H1 (cell line): ENCODE measurements at regions not wholly inside any gene's neighbourhood (a gene's known extent, or its start where the extent isn't known, plus 50 kb on each side); places are given as distances from the start of the nearest gene placed in this dataset.

Experiments used
- CTCF ChIA-PET: fragments of 300-600 bp; sonication (Branson Sonifier 250); formaldehyde crosslinking; loops from one replicate; lab custom pipeline; 2021; ENCODE audit not compliant: partially characterized antibody; lab: Charles Lee
- POLR2A ChIA-PET: fragments of 300-600 bp; sonication (Branson Sonifier 250); formaldehyde crosslinking; loops from one replicate; lab custom pipeline; 2021; ENCODE audit warnings: inconsistent platforms; ENCODE audit not compliant: partially characterized antibody; lab: Charles Lee
- DNase-seq, 2 experiments: peaks; one replicate each; pipeline versions ENCODE4 v3.0.0 to v3.0.0-alpha.2; 2010 to 2022; ENCODE audit warnings: low spot score in 2 of 2, low read depth in 1 of 2, mixed read lengths in 1 of 2
- FAIRE-seq: peaks from 2 replicates; lab custom pipeline; 2011; peaks lifted over from hg19 to GRCh38; lab: Jason Lieb, UNC
- H2AFZ ChIP-seq: 2 replicates; pipeline ENCODE4 v1.8.1; 2012; ENCODE audit warnings: low read length, inconsistent platforms
- H2AK5ac ChIP-seq: 2 replicates; pipeline ENCODE4 v1.6.1; 2013; ENCODE audit warnings: low read depth, low read length
- H2BK120ac ChIP-seq: replicated peaks from 2 replicates; pipeline ENCODE3; 2013; ENCODE audit warnings: low read depth, low read length, inconsistent platforms
- H2BK12ac ChIP-seq: 2 replicates; pipeline ENCODE4 v1.6.1; 2013; ENCODE audit warnings: low read depth, low read length
- H2BK15ac ChIP-seq: 2 replicates; pipeline ENCODE4 v1.6.1; 2013; ENCODE audit warnings: low read length
- H2BK20ac ChIP-seq: 2 replicates; pipeline ENCODE4 v1.6.1; 2013; ENCODE audit warnings: low read length
- H2BK5ac ChIP-seq: 2 replicates; pipeline ENCODE4 v1.6.1; 2013; ENCODE audit warnings: low read depth, low read length
- H3K14ac ChIP-seq: 2 replicates; pipeline ENCODE4 v1.6.1; 2013; ENCODE audit warnings: inconsistent platforms; ENCODE audit not compliant: insufficient read length
- H3K18ac ChIP-seq: 2 replicates; pipeline ENCODE4 v1.6.1; 2013; ENCODE audit warnings: low read length; ENCODE audit errors: extremely low read depth
- H3K23ac ChIP-seq: 2 replicates; pipeline ENCODE4 v1.6.1; 2013; ENCODE audit warnings: inconsistent platforms; ENCODE audit not compliant: insufficient read length
- H3K23me2 ChIP-seq: 2 replicates; pipeline ENCODE4 v1.6.1; 2013; ENCODE audit warnings: low read depth, low read length
- H3K27ac ChIP-seq: 2 replicates; pipeline ENCODE4 v1.6.1; 2011; ENCODE audit warnings: low read depth, low read length, inconsistent platforms
- H3K27me3 ChIP-seq, 4 experiments: replicated peaks in 1 of 4; 1 replicate in 1 of 4; 2 replicates in 3 of 4; pipeline versions ENCODE4 v1.6.1 to v1.8.1; 2011 to 2013; ENCODE audit warnings: low read length in 3 of 4, mild to moderate bottlenecking in 3 of 4, inconsistent platforms in 2 of 4, mixed read lengths in 2 of 4, moderate library complexity in 1 of 4; ENCODE audit not compliant: control insufficient read depth in 3 of 4, insufficient read depth in 3 of 4; ENCODE audit errors: extremely low read depth in 1 of 4
- H3K36me3 ChIP-seq, 4 experiments: 2 replicates each; pipeline versions ENCODE4 v1.6.1 to v1.8.1; 2011 to 2013; ENCODE audit warnings: mild to moderate bottlenecking in 4 of 4, low read length in 3 of 4, moderate library complexity in 2 of 4, control low read depth in 1 of 4, inconsistent platforms in 1 of 4; ENCODE audit not compliant: insufficient read depth in 4 of 4, control insufficient read depth in 2 of 4
- H3K4ac ChIP-seq: replicated peaks from 2 replicates; pipeline ENCODE3; 2013; ENCODE audit warnings: low read length, low read depth, mixed read lengths, inconsistent platforms; ENCODE audit not compliant: insufficient read length
- H3K4me1 ChIP-seq, 4 experiments: replicated peaks in 1 of 4; 1 replicate in 1 of 4; 2 replicates in 3 of 4; pipeline versions ENCODE4 v1.6.1 to v1.8.1; 2011 to 2013; ENCODE audit warnings: low read length in 3 of 4, inconsistent platforms in 2 of 4, mixed read lengths in 1 of 4; ENCODE audit not compliant: insufficient read depth in 4 of 4, control insufficient read depth in 3 of 4
- H3K4me2 ChIP-seq, 2 experiments: 2 replicates each; pipeline versions ENCODE4 v1.6.1 to v1.8.1; 2011 to 2013; ENCODE audit warnings: low read depth in 2 of 2, low read length in 2 of 2, control low read depth in 1 of 2, inconsistent platforms in 1 of 2, mild to moderate bottlenecking in 1 of 2; ENCODE audit not compliant: insufficient read depth in 1 of 2
- H3K4me3 ChIP-seq, 4 experiments: fragments of 200-600, 300-600 bp in 1 of 4; sonication (generic), shearing (Covaris generic), sonication (Bioruptor Twin) in 1 of 4; 2 replicates each; pipeline versions ENCODE4 v1.5.1 to v1.8.1; 2011 to 2016; ENCODE audit warnings: low read length in 4 of 4, low read depth in 3 of 4, control low read depth in 2 of 4, inconsistent platforms in 2 of 4, mild to moderate bottlenecking in 2 of 4, mixed read lengths in 1 of 4, moderate library complexity in 1 of 4; ENCODE audit not compliant: insufficient read depth in 2 of 4; ENCODE audit errors: extremely low read depth in 1 of 4
- H3K56ac ChIP-seq: replicated peaks from 2 replicates; pipeline ENCODE3; 2013; ENCODE audit warnings: low read depth, mild to moderate bottlenecking, mixed read lengths, low read length, inconsistent platforms; ENCODE audit not compliant: insufficient read length
- H3K79me1 ChIP-seq: 2 replicates; pipeline ENCODE4 v1.6.1; 2013; ENCODE audit warnings: low read depth, low read length, control low read depth
- H3K79me2 ChIP-seq, 2 experiments: 2 replicates each; pipeline versions ENCODE4 v1.6.1 to v1.8.1; 2012 to 2013; ENCODE audit warnings: low read length in 2 of 2, mild to moderate bottlenecking in 2 of 2, inconsistent platforms in 1 of 2; ENCODE audit not compliant: insufficient read depth in 2 of 2, control insufficient read depth in 1 of 2
- H3K9ac ChIP-seq, 4 experiments: replicated peaks in 1 of 4; 1 replicate in 1 of 4; 2 replicates in 3 of 4; pipeline versions ENCODE4 v1.6.1 to v1.8.1; 2011 to 2013; ENCODE audit warnings: low read depth in 3 of 4, low read length in 3 of 4, control low read depth in 2 of 4, mild to moderate bottlenecking in 2 of 4, moderate library complexity in 2 of 4, inconsistent platforms in 1 of 4; ENCODE audit errors: extremely low read depth in 1 of 4
- H3K9me3 ChIP-seq, 2 experiments: 2 replicates each; pipeline versions ENCODE4 v1.6.1 to v1.8.1; 2012 to 2013; ENCODE audit warnings: mild to moderate bottlenecking in 2 of 2, moderate library complexity in 2 of 2, control low read depth in 1 of 2, inconsistent platforms in 1 of 2, low read depth in 1 of 2, low read length in 1 of 2, mixed read lengths in 1 of 2; ENCODE audit not compliant: insufficient read depth in 2 of 2
- H4K20me1 ChIP-seq, 2 experiments: replicated peaks in 1 of 2; 2 replicates each; pipeline versions ENCODE3 to v1.8.1; 2011 to 2013; ENCODE audit warnings: inconsistent platforms in 2 of 2, low read length in 2 of 2, mild to moderate bottlenecking in 1 of 2; ENCODE audit not compliant: insufficient read depth in 2 of 2, control insufficient read depth in 1 of 2
- H4K5ac ChIP-seq: 2 replicates; pipeline ENCODE4 v1.6.1; 2013; ENCODE audit warnings: low read length, low read depth, mixed read lengths, inconsistent platforms; ENCODE audit not compliant: insufficient read length
- H4K8ac ChIP-seq: 2 replicates; pipeline ENCODE4 v1.8.0; 2013; ENCODE audit warnings: mild to moderate bottlenecking, moderate library complexity, low read length, inconsistent platforms; ENCODE audit not compliant: insufficient read depth; ENCODE audit errors: extremely low read depth
- H4K91ac ChIP-seq: replicated peaks from 2 replicates; pipeline ENCODE3; 2013; ENCODE audit warnings: low read length, mixed read lengths, inconsistent platforms; ENCODE audit not compliant: insufficient read length
- CHD2 ChIP-seq: IDR thresholded peaks from 2 replicates; pipeline ENCODE4 v1.6.1; 2012; ENCODE audit warnings: low read length, improper control_type of control experiment
- CTBP2 ChIP-seq: IDR thresholded peaks from 2 replicates; pipeline ENCODE4 v1.7.0; 2011; ENCODE audit warnings: borderline replicate concordance, mild to moderate bottlenecking, moderate library complexity, mixed read lengths, low read length; ENCODE audit not compliant: insufficient read depth, insufficient read length
- EGR1 ChIP-seq: IDR thresholded peaks from 2 replicates; pipeline ENCODE4 v1.6.1; 2011; ENCODE audit warnings: low read depth, low read length, borderline replicate concordance
- NANOG ChIP-seq: IDR thresholded peaks from 2 replicates; pipeline ENCODE4 v1.6.1; 2011; ENCODE audit warnings: low read length, low read depth, mild to moderate bottlenecking, inconsistent platforms; ENCODE audit not compliant: insufficient read depth, poor library complexity, severe bottlenecking
- POU5F1 ChIP-seq: IDR thresholded peaks from 2 replicates; pipeline ENCODE4 v1.6.1; 2011; ENCODE audit warnings: low read depth, mild to moderate bottlenecking, low read length, moderate library complexity
- RFX5 ChIP-seq: IDR thresholded peaks from 2 replicates; pipeline ENCODE4 v1.6.1; 2011; ENCODE audit warnings: low read depth, low read length, improper control_type of control experiment, borderline replicate concordance
- SAP30 ChIP-seq: fragments of 300-600 bp; sonication (generic); IDR thresholded peaks from 2 replicates; pipeline ENCODE4 v1.7.1; 2012; ENCODE audit warnings: low read length, moderate library complexity, mild to moderate bottlenecking, inconsistent platforms; ENCODE audit not compliant: insufficient read depth, insufficient replicate concordance
- SIN3A ChIP-seq, 2 experiments: IDR thresholded peaks in 1 of 2; conservative IDR thresholded peaks in 1 of 2; 2 replicates each; pipeline ENCODE4 v1.6.1; 2011 to 2012; ENCODE audit warnings: low read length in 2 of 2, improper control_type of control experiment in 1 of 2, low read depth in 1 of 2, mild to moderate bottlenecking in 1 of 2
- SUZ12 ChIP-seq: fragments of 200-600 bp; sonication (generic); IDR thresholded peaks from 2 replicates; pipeline ENCODE4 v1.6.1; 2012; ENCODE audit warnings: mild to moderate bottlenecking, inconsistent platforms, low read length, moderate library complexity, mixed read lengths
- TBP ChIP-seq: IDR thresholded peaks from 2 replicates; pipeline ENCODE4 v1.6.1; 2011; ENCODE audit warnings: low read depth, low read length, improper control_type of control experiment
- WGBS, 2 experiments: shearing (Covaris generic) in 1 of 2; methylation state at CpG; one replicate each; pipeline versions ENCODE4 v1.1.6 to v1.1.7; 2013 to 2015; ENCODE audit warnings: low lambda C conversion rate in 2 of 2, mixed read lengths in 2 of 2, inconsistent platforms in 1 of 2, low coverage in 1 of 2, missing lambda C conversion rate in 1 of 2; ENCODE audit not compliant: insufficient replicate concordance in 2 of 2, insufficient coverage in 1 of 2, insufficient read length in 1 of 2; ENCODE audit errors: extremely low coverage in 1 of 2, missing lambda C conversion rate in 1 of 2; 5-methylcytosine and 5-hydroxymethylcytosine counted together

DNA sequence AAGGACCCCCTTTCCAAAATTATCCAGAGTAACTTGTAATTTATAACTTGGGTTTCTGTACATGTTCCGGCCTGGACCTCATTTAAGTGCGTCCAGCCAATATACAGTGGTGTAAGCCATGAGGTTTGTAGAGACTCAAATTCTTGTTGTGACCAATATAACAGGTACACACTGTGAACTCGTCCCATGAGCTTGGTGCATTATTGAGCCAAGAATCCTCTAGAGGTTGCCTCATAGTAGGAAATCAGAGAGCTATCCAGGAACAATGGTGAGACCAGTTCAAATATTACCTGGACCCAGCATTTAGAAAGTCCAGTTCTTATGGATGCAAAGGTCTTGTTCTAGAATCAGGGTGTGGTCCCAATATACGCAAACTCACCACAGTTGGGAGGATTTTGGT, 138.2 kb downstream of the NPIPB5 start:
- no peaks in the 10 kb centered on the region for H3K23me2 ChIP-seq
- DNase-seq (no peak), FAIRE-seq (no peak)
- H3K27ac ChIP-seq: no peak overlapping the region
- H3K36me3 ChIP-seq: no peaks in the 10 kb centered on the region
- POLR2A ChIA-PET: interaction anchor here (1.4 to 1.6 kb wide), 2 partner anchors 10 to 14 kb away, joined by 5 to 6 read pairs; no protein-coding TSS in a partner anchor
- no peak overlapping the region for H3K56ac ChIP-seq
- H3K18ac ChIP-seq: no peak overlapping the region
- H4K5ac ChIP-seq: no peak overlapping the region
- no peak overlapping the region for H2AFZ ChIP-seq
- TF ChIP-seq SAP30 (no peak), TBP (no peak), RFX5 (no peak), NANOG (no peak), SIN3A (conservative IDR thresholded peaks at IDR 0.05 in 1 of 2, IDR thresholded peaks at IDR 0.05 in 1 of 2; ENCODE audit: low read depth in 1 of 2, low read length in 2 of 2) (no peak), EGR1 (no peak), POU5F1 (no peak), CTBP2 (no peak), CHD2 (no peak), SUZ12 (no peak)
- no peak overlapping the region for H3K9ac ChIP-seq
- no peak overlapping the region for H4K91ac ChIP-seq
- H2BK15ac ChIP-seq: no peak overlapping the region
- no peak overlapping the region for H3K4me2 ChIP-seq
- no peaks in the 10 kb centered on the region for H3K4me1 ChIP-seq
- H3K4ac ChIP-seq: no peak overlapping the region
- no peak overlapping the region for H3K23ac ChIP-seq
- H3K4me3 ChIP-seq: no peak overlapping the region
- no peak overlapping the region for H2AK5ac ChIP-seq
- no peak overlapping the region for H2BK5ac ChIP-seq
- H3K27me3 ChIP-seq: no peaks in the 10 kb centered on the region
- H3K9me3 ChIP-seq: no peaks in the 10 kb centered on the region
- no peak overlapping the region for H3K14ac ChIP-seq
- no peak overlapping the region for H4K8ac ChIP-seq
- H2BK12ac ChIP-seq: no peak overlapping the region
- CTCF ChIA-PET: interaction anchor here (1.0 to 1.1 kb wide), 2 partner anchors 10 to 250 kb away, joined by 4 to 5 read pairs; no protein-coding TSS in a partner anchor
- no peaks in the 10 kb centered on the region for H4K20me1 ChIP-seq
- H3K79me2 ChIP-seq: no peaks in the 10 kb centered on the region
- no peak overlapping the region for H2BK120ac ChIP-seq
- WGBS, 2 experiments: 94% methylated on average over 4 of the region's 4 CpGs; no CpG with 5 or more reads in 1 of the 2 experiments
- no peak overlapping the region for H2BK20ac ChIP-seq
- H3K79me1 ChIP-seq: no peaks in the 10 kb centered on the region
